A673 (cell line): ENCODE measurements at regions not wholly inside any gene's neighbourhood (a gene's known extent, or its start where the extent isn't known, plus 50 kb on each side); places are given as distances from the start of the nearest gene placed in this dataset.

ENCODE experiments used
- CTCF ChIP-seq: fragments of 300-800, 200-600 bp; sonication (generic); conservative IDR thresholded peaks from 2 replicates; pipeline ENCODE4 v1.5.1; 2017; ENCODE audit warnings: low read depth, mild to moderate bottlenecking, antibody characterized with exemption, low read length, moderate library complexity, mixed read lengths
- EZH2 ChIP-seq: fragments of 200-600 bp; sonication (generic); IDR thresholded peaks from 2 replicates; pipeline ENCODE4 v1.6.1; 2017; ENCODE audit warnings: borderline replicate concordance, low read depth, mild to moderate bottlenecking, mixed read lengths, antibody characterized with exemption, low read length; ENCODE audit not compliant: poor library complexity, severe bottlenecking

DNA sequence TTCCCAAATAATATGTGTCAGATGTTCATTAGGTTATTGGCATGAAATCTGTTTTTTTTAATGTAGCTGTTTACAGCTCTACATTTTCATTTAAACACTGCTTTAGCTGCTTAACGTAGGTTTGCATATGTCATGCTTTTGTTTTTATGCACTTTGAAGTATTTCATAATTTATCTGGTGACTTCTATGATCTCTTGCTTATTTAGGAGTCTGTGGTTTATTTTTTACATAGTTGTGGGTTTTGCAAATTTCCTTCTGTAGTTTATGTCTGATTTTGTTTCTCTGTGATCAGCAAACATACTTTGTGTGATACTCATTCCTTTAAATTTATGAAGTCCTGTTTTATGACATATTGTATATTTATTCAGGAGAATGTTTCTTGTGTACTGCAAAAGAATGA is 606.5 kb upstream of the PFKP start:
- TF ChIP-seq EZH2 (no peak), CTCF (no peak)
